NCI-H2227 (cell line): ENCODE measurements at regions not wholly inside any gene's neighbourhood (a gene's known extent, or its start where the extent isn't known, plus 50 kb on each side); places are given as distances from the start of the nearest gene placed in this dataset.

Experiments
- DNase-seq: peaks from one replicate; lab custom pipeline; 2025; ENCODE audit not compliant: unreplicated experiment; lab: John Stamatoyannopoulos, UW

DNA sequence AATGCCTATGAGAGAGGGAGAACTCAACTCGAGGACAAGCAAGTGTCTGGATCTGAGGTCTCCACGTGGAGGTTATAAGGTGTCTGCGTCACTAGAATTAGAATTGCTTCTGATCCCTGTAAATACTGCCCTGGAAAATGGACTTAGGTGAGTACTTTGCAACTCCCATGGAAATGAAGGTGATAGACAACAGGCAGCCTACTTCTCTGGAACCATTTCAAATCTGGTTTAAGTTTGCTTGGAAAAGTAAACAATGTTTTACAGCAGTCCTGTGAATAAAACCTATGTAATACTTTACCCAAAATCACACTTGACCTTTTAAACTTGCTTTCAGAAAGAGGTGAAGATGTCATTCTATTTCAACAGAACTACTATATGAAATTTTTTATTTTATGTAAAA lies 70.1 kb upstream of the TENT5A start:
- DNase-seq, result no peak

DNA sequence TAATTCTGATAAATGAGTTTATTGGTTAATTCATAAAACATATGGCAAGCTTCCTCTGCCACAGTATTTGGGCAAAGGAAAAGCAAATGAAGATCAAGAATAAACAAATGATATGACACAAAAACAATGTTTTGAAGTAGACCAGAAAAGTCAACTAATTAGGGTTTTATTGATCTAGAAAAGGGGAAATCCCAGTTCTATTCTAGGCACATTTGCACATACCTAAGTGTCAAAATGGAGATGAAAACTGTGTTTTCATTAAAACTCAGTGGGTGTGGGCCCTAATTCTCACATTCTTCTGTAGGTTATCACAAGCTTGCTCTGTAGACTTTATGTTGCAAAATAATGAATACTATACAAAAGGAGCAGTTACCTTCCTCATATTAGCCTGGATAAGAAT lies 69.0 kb upstream of the TENT5A start:
- no peak for DNase-seq

DNA sequence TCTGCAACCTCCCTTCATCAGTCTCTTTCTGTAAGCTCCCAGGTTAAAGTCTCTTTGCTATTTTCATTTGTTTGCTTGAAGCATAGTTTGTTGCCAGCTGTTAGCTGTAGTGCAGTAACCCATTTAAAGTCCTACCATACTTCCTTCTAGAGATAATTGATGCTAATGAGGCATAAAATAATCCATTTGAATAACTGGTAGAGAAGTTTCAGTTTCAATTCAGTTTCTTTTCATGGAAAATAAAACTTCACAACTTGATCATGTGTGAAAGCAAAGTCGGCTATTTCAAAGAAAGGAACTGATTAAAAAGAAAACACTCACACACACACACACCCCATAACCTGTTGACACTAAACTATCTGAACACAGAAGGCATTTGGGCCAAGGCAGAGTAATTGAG lies 68.5 kb upstream of the TENT5A start:
- DNase-seq, result no peak

DNA sequence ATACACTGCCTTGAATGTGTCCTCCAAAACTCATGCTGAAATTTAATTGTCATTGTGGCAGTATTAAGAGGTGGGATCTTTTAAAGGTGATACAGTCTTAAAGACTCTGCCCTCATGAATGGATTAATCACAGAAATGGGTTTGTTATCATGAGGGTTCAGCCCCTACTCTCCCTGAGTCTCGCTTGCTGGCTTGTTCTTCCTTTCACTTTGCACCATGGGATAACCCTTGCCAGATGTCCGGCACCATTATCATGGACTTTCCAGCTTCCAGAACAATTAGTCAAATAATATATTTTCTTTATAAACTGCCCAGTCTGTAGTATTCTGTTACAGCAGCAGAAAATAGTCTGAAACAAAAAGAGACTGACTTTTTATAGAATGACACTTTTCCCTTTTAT lies 67.9 kb upstream of the TENT5A start:
- DNase-seq, result no peak

DNA sequence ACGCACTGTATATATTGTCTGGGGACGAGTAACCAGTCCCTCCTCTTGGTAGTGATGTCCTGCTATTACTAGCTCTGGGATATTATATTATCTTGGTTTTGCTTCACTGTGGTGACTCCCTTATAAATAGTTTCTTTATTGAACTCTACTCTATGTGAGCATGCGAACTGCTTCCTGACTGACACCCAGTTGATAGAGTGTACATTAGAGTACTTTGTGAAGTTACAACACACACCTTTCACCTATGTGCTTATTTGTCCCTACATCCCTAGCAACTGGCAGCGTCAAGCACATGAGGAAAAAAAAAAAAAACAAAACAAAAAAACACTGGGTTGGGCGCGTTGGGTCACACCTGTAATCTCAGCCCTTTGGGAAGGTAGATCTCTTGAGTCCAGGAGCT lies 67.3 kb upstream of the TENT5A start:
- DNase-seq, result no peak

DNA sequence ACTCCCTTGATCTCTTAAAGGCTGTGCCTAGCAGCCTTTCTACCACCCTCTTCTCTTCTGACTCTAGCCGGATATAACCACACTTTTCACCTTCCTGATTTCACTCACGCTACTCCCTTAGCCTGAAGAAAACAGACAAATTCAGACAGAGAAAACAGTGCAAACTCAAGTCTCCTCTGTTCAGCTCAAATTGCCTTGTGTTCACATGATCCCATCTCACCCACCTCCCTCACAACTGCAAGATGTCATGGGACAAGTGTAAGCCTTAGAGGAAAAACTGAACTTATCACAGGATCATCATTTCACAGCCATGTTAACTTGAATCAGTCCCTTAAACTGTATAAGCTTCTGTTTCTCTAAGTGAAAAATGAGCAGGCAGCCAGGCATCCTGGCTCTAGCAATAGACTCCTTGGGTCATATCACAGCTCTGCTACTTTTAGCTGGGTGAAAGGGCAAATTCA lies 66.5 kb upstream of the TENT5A start:
- no peak for DNase-seq

DNA sequence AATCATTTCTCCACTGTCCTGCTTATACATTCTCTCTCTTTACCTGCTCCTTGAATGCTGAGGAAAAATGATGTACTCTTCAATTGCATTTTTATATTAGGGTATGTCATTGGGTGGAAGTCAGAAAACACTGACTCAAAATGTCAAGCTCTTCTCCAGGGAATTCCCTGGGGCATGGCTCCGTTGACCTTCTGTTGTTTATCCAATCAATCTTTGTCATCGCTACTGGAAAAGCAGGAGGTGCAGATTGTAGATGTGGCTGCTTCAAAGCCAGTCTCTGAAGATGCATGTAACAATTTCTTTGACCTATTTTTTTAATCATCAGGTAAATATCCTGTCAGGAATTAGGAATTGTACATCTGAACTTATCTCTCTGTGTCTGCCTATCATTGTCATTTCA lies 63.9 kb upstream of the TENT5A start:
- DNase-seq, result no peak

DNA sequence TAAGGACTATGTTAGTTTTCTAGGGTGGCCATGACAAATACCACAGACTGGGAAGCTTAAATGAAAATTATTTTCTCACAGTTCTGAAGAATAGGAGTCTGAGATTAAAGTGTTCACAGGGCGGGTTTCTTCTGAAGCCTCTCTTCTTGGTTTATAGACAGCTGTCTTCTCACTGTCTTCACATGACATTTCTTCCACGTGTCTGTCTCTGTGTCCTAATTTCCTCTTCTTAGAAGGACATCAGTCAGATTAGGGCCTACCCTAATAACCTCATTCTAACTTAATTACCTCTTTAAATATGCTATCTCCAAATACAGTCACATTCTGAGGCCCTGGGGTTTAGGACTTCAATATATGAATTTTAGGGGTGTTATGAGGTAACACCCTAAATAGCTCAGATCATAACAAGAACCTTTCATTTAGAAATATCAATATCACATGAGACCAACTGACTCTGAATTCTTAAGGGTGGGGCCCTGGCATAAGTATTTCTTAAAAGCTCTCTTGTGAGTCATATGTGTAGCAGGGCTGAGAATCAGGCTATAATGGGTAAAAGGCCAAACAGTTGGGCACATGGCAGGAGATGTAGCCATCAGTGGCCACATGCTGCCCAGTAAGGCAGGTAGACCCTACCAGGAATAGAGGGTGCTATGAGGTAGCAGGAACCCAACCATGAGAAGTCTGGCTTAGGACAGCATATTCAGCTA lies 62.0 kb upstream of the TENT5A start:
- no peak for DNase-seq

DNA sequence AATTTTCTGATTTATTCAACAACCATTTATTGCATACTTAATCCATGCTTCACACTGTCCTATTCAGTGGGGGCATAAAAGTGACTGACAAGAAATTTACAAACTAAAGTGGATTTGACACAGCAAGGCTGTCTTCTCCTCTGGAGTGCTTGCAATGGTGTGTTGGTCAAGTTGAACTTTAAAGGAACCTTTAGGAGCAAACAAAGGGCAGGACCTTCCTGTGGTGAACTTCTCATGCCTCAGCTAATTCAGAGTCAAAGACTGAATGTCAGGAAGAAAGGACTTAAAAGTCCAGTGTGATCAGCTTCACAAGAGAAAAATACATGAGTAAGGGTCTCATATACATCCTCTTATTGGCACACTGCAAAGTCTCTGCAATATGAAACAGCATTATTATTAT lies 60.8 kb upstream of the TENT5A start:
- no peak for DNase-seq

DNA sequence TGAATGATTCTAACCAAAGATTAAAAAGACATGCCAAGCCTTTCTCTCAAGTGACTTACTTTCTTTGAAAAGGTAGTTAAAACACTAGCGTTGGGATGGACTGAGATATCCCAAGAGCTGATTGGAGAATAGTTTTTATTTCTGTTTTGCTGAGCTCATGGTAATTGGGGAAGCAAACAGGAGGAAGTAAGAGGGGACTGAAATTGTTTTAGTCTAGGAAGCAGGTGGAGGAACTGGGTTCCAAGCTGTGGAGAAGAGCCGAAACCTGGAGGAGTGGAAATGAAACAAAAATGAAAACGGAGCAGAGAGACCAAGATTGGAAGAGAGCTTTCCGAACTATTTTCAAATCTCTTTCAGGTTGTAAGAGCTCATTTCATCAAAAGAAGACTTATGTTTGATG lies 59.9 kb upstream of the TENT5A start:
- DNase-seq, result no peak

DNA sequence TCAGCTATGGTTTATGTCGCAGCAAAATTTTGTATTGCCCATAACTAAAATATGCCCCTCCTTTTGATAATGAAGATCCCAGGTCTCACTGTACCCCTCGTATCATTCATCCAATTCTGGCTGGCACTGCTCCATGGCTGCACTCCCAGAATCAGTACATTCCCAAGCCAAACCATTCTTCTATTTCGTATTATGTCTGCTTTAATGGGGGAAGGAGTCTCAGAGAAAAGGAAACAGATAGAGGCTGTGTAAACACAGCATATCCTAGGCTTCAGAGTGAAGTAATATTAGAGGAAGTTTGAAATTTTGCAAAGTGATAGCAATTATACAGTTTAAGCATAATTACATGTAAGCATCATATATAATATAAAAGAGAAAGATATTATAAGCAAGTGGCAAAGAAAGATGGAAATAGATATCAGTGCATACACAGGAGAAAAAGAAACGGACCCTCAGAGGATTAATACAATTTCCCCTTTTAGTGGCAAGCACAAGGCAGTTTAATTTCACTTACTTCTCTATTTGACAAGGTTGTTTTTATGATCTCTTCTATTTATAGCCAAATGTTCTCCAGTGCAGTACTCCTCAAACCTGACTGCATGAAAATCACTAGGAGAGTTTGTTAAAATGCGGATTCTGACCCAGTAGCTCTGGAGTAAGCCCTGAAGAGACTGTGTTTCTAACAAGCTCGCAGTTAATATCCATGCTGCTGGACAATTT lies 56.5 kb upstream of the TENT5A start:
- no peak for DNase-seq

DNA sequence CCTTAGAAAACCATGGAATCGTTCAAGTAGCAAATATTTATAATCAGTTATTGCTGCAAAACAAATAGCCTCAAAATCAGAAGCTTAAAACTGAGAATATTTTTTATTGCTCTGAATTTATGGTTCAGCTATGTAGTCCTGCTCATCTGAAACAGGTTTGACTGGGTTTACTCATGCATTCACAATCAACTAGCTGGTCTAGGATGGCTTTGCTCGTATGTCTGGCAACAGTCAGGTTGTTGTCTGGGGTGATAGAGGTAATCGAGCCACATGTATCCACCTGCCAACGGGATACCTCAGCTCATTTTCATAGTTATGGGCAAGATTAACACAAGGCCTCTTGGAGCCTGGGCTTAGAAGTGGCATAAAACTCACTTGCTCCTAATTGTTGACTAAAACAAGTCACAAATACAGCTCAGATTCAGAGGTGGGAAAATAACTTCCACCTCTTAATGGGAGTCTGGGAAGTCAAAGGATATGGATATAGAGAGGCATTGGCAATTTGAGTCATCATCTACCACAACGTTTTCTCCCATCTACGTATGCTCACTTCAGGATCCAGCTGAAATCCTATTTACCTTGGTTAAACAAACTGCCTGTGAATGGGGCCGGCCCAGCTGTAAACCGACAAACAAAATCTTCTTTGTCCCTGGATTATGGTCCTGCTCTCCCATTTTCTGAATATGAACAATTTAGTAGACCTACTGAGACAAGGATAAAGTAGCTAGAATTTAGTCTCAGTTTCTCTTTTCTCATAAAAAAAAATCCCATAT lies 54.5 kb upstream of the TENT5A start:
- DNase-seq, result no peak

DNA sequence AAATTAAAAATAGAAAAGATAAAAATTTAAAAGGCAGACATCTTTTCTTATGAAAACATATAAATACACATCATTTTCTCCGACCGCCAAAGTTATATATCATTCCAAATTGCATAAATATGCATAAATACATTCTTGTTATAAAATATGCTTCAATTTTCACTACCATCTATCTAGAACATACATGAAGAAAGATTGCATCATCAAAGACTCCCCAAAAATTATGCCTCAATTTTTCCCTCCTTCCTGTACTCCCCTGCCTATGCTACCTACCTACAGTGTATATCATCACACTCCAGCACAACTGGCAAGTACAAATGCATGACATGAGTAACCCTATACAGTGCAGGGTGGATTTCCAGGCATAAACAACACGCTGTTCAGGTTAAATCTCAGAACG lies 49.9 kb upstream of the TENT5A start:
- DNase-seq, result no peak
